ENCODE measurements at regions not wholly inside any gene's neighbourhood (a gene's known extent, or its start where the extent isn't known, plus 50 kb on each side); places are given as distances from the start of the nearest gene placed in this dataset.

- TF ChIP-seq EZH2 (IDR thresholded peaks at IDR 0.05; ENCODE audit: borderline replicate concordance) (no peak), CTCF (IDR thresholded peaks at IDR 0.05; ENCODE audit: poor library complexity) (no peak), EZH2phosphoT487 (IDR thresholded peaks at IDR 0.05; ENCODE audit: low read depth, severe bottlenecking, unreplicated experiment) (no peak)
Observed at GRCh38 chr5:167993771-167994170, 297.7 kb upstream of the WWC1 start.

Data from hepatocyte (in vitro differentiated cells).